Central memory CD8-positive, alpha-beta T cell (primary cell): ENCODE measurements at regions not wholly inside any gene's neighbourhood (a gene's known extent, or its start where the extent isn't known, plus 50 kb on each side); places are given as distances from the start of the nearest gene placed in this dataset.

Experiments
- ATAC-seq: fragments of 150-1000 bp; cut with Tn5 transposase; replicated peaks from 2 replicates; pipeline ENCODE4 v1.10.0; 2022; ENCODE audit warnings: mild to moderate bottlenecking, moderate FRiP score, moderate number of reproducible peaks; ENCODE audit not compliant: poor library complexity, severe bottlenecking; ENCODE audit errors: extremely low read depth
- DNase-seq, 2 donors: peaks; one replicate each; pipeline ENCODE4 v3.0.0; 2021; ENCODE audit warnings: low spot score in 2 of 2
- H3K27ac Mint-ChIP-seq: one replicate; pipeline ENCODE4 v1.8.0; 2022; ENCODE audit warnings: low read depth, mild to moderate bottlenecking, moderate library complexity, mixed read lengths
- H3K27me3 Mint-ChIP-seq: one replicate; pipeline ENCODE4 v1.8.0; 2022; ENCODE audit warnings: mixed read lengths
- H3K36me3 Mint-ChIP-seq: one replicate; pipeline ENCODE4 v1.8.0; 2022; ENCODE audit warnings: mild to moderate bottlenecking, moderate library complexity, mixed read lengths; ENCODE audit not compliant: insufficient read depth
- H3K4me1 Mint-ChIP-seq: one replicate; pipeline ENCODE4 v1.8.0; 2022; ENCODE audit warnings: mixed read lengths
- H3K4me3 Mint-ChIP-seq: one replicate; pipeline ENCODE4 v1.8.0; 2022; ENCODE audit warnings: mild to moderate bottlenecking, moderate library complexity, mixed read lengths
- H3K9me3 Mint-ChIP-seq: one replicate; pipeline ENCODE4 v1.8.0; 2022; ENCODE audit warnings: mixed read lengths

DNA sequence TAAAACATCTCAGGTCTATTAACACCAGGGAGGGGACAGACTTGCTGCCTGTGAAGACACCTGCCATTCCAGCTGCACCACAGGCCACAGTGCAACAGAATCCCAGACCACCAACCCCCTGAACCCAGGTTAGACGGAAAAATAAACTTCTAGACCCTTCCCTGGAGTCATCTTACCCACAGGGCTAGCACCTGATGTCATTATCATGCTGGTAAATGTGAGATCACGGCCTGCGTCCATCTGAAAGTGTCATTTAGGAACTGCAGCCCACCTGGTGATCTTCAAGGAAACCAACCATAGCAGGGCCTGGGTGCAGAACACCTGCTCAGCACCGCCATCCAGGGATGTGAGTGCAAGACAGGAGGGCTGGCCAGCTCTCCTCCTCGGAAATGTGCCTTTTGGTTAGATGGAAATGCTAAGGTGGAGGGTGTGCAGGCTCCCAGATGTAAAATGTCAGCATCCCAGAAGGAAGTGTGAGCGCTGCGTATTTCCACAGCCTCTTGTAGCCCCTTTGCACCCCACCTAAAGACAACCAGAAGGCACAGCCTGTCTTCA is 80.8 kb downstream of the PTGR3 start:
- no peak overlapping the region for H3K27ac Mint-ChIP-seq
- ATAC-seq (no peak), DNase-seq (no peak)
- H3K9me3 Mint-ChIP-seq: no peaks in the 10 kb centered on the region
- no peaks in the 10 kb centered on the region for H3K36me3 Mint-ChIP-seq
- H3K27me3 Mint-ChIP-seq: peaks cover 6% of the 10 kb centered on the region
- peaks cover 11% of the 10 kb centered on the region for H3K4me1 Mint-ChIP-seq
- H3K4me3 Mint-ChIP-seq: no peak overlapping the region

DNA sequence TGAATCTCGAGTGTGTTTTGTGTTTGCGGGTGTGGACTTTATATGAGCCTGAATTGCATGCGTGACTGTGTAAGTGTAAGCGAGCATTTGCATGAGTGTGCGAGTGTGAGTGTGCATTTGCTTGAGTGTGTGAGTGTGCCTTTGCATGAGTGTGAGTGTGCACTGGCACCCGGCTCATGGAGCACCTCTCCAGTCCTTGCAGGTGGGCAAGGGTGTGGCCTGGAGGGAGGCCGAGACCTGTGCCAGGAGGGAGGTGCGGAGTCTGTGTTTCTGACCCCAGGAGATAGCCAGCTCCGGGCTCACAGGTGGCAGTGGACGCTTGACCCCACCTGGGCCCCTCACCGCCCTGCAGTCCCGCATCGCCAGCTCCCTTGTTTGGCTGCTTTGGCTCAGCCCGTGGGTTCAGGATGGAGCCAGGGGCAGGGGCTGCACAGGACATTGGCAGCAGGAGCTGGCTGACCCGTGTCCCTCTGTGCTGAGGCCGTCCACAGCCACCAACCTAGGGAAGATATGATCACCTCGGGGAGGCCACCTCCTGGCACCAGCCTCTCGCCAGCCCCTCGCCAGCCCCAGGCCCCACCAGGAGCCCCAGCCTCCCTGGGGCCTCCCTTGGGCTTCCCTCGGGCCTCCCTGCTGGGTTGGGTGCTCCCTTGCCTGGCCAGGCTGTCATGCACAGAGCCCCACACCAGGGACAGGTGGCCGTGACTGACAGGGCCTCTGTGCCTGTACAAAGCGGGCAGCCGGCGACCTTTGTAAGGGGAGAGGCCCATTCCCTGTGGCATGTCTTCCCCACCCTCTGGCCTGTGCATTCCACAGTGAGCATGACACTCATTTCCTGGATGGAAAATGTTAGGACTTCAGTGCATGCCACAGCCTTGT is 81.6 kb downstream of the PTGR3 start:
- H3K36me3 Mint-ChIP-seq: no peaks in the 10 kb centered on the region
- peaks cover 6% of the 10 kb centered on the region for H3K27me3 Mint-ChIP-seq
- H3K4me3 Mint-ChIP-seq: no peak overlapping the region
- ATAC-seq (no peak), DNase-seq (no peak)
- peaks cover 11% of the 10 kb centered on the region for H3K4me1 Mint-ChIP-seq
- no peak overlapping the region for H3K27ac Mint-ChIP-seq
- no peaks in the 10 kb centered on the region for H3K9me3 Mint-ChIP-seq

DNA sequence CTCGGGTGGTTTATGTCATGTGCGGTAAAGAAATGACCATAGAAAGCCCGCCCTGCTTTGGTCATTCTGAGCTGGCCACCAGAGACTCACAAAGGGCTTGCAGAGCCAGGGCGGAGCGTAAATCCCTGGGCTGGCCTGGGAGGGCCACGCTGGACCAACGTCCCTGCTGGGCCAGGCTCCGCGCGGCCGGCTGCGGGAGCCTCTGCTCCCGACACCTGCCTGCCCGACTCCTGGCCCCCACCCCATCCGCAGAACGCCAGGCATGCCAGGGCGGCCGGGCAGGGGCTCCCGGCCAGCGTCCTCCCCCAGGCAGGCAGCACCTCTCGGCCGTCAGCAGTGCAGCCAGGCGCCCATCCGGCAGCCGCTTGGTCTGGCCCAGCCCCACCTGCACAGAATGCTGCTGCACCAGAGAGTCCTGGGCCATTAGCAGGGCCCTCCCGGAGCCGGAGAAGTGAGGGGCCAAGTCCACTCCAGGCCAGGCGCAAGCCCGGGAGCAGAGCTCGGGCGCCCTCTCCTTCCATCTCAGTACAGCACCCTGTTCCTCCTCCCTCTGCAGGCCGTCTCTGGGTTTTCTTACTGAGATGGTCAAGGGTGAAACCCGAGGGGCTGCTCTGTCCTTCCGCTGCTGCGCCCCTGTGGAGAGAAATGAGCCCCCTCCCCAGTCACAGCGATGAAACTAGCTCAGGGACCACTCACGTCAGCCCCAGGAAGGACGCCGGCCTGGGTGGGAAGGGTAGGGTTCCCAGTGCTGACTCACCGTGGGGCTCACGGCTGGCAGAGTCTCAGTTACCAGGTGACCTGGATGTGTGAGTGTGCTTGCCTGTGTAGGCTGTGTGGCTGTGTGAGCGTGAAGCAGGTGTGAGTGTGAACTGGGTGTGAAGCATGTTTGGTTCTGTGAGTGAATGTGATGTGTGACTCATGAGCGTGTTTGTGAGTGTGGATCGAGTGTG is 83.3 kb downstream of the PTGR3 start:
- no peak for DNase-seq
- H3K4me3 Mint-ChIP-seq: no peak overlapping the region
- H3K36me3 Mint-ChIP-seq: no peaks in the 10 kb centered on the region
- peak overlapping the region; percentile 3 for H3K27ac Mint-ChIP-seq
- ATAC-seq: no peak
- H3K27me3 Mint-ChIP-seq: peaks cover 7% of the 10 kb centered on the region
- H3K9me3 Mint-ChIP-seq: no peaks in the 10 kb centered on the region
- H3K4me1 Mint-ChIP-seq: peaks cover 11% of the 10 kb centered on the region

GRCh38 chr18:75124991-75125381 is 84.0 kb downstream of the PTGR3 start:
- H3K9me3 Mint-ChIP-seq: no peaks in the 10 kb centered on the region
- H3K27ac Mint-ChIP-seq: no peak overlapping the region
- H3K36me3 Mint-ChIP-seq: no peaks in the 10 kb centered on the region
- peaks cover 16% of the 10 kb centered on the region for H3K4me1 Mint-ChIP-seq
- ATAC-seq (no peak), DNase-seq (no peak)
- H3K4me3 Mint-ChIP-seq: no peak overlapping the region
- H3K27me3 Mint-ChIP-seq: peaks cover 14% of the 10 kb centered on the region

- H3K4me1 Mint-ChIP-seq: peaks cover 16% of the 10 kb centered on the region
- no peaks in the 10 kb centered on the region for H3K36me3 Mint-ChIP-seq
- H3K4me3 Mint-ChIP-seq: no peak overlapping the region
- no peak for DNase-seq
- H3K27ac Mint-ChIP-seq: no peak overlapping the region
- no peaks in the 10 kb centered on the region for H3K9me3 Mint-ChIP-seq
- peaks cover 18% of the 10 kb centered on the region for H3K27me3 Mint-ChIP-seq
- ATAC-seq: no peak
These were observed 84.4 kb downstream of the PTGR3 start for GRCh38 chr18:75124551-75124950.

GRCh38 chr18:75123113-75123512 is 85.8 kb downstream of the PTGR3 start:
- Mint-ChIP-seq H3K4me3 (no peak overlapping the region), H3K27ac (no peak overlapping the region), H3K9me3 (no peaks in the 10 kb centered on the region), H3K36me3 (no peaks in the 10 kb centered on the region), H3K4me1 (peaks cover 16% of the 10 kb centered on the region), H3K27me3 (peaks cover 23% of the 10 kb centered on the region)
- no peak for ATAC-seq
- no peak for DNase-seq

DNA sequence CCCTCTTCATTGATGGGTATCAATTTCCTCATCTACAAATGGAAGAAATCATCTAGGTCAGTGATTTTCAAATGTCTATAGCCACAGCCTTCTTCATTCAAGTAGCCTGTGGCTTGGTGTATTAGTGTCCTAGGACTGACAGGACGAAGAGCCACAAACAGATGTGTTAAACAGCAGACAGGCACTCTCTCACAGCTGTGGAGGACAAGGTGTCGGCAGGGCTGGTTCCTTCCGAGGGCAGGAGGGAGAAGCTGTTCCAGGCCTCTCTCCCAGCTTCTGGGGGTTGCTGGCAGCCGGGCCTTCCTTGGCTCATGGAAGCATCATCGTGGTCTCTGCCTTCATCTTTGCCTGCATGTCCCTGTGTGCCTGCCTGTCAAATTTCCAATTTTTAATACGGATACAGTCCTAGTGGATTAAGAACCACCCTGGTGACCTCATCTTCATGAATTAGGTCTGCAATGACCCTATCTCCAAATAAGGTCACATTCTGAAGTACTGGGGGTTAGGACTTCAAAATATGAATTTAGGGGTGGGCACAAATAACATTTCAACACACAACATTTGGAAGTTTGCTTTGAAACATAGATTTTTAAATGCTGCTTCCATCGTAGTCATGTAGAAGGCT is 86.5 kb downstream of the PTGR3 start:
- Mint-ChIP-seq H3K9me3 (no peaks in the 10 kb centered on the region), H3K36me3 (no peaks in the 10 kb centered on the region)
- no peak for ATAC-seq

GRCh38 chr18:75121266-75121665 is 87.7 kb downstream of the PTGR3 start:
- Mint-ChIP-seq H3K36me3 (no peaks in the 10 kb centered on the region), H3K4me3 (no peak overlapping the region), H3K27me3 (peaks cover 23% of the 10 kb centered on the region), H3K9me3 (no peaks in the 10 kb centered on the region), H3K4me1 (peaks cover 9% of the 10 kb centered on the region), H3K27ac (no peak overlapping the region)
- no peak for DNase-seq
- ATAC-seq: no peak

More for the DNA sequence above, 86.5 kb downstream of the PTGR3 start:
- no peak for DNase-seq
- Mint-ChIP-seq H3K27me3 (peaks cover 23% of the 10 kb centered on the region), H3K27ac (no peak overlapping the region), H3K4me3 (no peak overlapping the region), H3K4me1 (peaks cover 16% of the 10 kb centered on the region)

DNA sequence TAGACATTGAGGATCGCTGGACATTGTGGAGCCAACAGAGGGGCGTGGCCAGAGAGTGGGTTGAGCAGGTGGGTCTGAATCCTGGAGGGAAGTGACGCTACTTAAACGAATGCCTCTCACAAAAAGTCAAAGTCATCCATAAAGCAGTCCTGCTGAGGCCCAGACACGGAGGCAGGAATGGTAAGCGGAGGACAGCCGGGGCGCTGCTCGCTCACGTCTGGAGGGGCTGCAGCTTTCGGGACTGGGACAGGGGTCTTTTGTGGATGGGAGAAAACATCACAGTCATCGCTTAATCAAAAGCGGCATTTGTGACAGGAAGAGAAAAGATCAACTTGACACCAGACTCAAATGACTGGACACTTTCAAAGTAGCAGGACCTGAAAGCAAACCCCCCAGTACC is 88.4 kb downstream of the PTGR3 start:
- Mint-ChIP-seq H3K36me3 (no peaks in the 10 kb centered on the region), H3K4me3 (no peak overlapping the region), H3K4me1 (peaks cover 5% of the 10 kb centered on the region), H3K9me3 (no peaks in the 10 kb centered on the region), H3K27ac (no peak overlapping the region), H3K27me3 (peaks cover 23% of the 10 kb centered on the region)
- ATAC-seq (no peak), DNase-seq (no peak)

DNA sequence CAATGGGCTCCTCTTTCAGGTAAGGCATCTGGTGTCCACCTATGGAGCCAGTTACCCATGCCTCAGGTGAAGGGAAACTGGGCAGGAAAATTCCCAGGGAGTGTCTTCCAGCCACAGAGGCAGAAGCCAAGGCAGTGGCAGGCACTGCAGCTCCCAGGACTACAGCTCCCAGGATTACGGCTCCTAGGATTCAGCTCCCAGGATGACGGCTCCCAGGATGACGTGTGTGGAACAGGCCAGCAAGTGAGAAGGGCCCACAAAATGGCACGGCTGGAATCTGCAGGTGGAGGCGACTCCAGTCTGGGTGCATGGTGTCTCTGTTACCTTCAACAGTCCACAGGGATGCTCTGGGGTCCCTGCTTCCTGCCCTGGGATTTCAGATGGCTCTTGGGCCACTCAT is 92.1 kb downstream of the PTGR3 start:
- no peak overlapping the region for H3K4me3 Mint-ChIP-seq
- DNase-seq (no peak), ATAC-seq (no peak)
- peaks cover 17% of the 10 kb centered on the region for H3K27me3 Mint-ChIP-seq
- no peaks in the 10 kb centered on the region for H3K36me3 Mint-ChIP-seq
- no peak overlapping the region for H3K27ac Mint-ChIP-seq
- peaks cover 5% of the 10 kb centered on the region for H3K4me1 Mint-ChIP-seq
- no peaks in the 10 kb centered on the region for H3K9me3 Mint-ChIP-seq

GRCh38 chr18:75116165-75116564 is 92.8 kb downstream of the PTGR3 start:
- Mint-ChIP-seq H3K36me3 (no peaks in the 10 kb centered on the region), H3K9me3 (no peaks in the 10 kb centered on the region), H3K27ac (no peak overlapping the region), H3K4me3 (no peak overlapping the region), H3K4me1 (peaks cover 5% of the 10 kb centered on the region), H3K27me3 (peaks cover 17% of the 10 kb centered on the region)
- no peak for ATAC-seq
- DNase-seq: no peak

DNA sequence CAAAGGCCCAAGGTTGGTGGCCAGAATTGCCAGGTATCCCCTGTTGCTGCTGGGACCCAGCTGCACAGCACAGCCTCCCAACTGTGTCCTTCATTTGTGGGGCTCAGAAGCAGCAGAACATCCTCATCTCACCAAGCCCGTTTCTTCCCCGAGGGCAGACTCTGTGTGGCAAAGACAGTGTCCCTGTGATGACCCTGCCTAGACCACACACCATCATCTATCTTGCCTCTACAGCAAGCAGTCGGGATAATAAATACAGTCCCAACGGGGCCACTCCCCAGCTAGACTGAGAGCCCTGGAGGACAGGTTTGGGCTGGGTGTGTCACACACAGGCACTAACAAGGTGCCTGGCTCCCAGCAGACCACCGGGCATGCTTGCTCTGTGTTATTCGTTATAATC is 93.4 kb downstream of the PTGR3 start:
- ATAC-seq: no peak
- peaks cover 1% of the 10 kb centered on the region for H3K36me3 Mint-ChIP-seq

More for the DNA sequence above, 93.4 kb downstream of the PTGR3 start:
- H3K4me1 Mint-ChIP-seq: peaks cover 4% of the 10 kb centered on the region
- H3K27ac Mint-ChIP-seq: no peak overlapping the region
- DNase-seq: no peak
- H3K9me3 Mint-ChIP-seq: no peaks in the 10 kb centered on the region
- H3K27me3 Mint-ChIP-seq: peaks cover 15% of the 10 kb centered on the region
- H3K4me3 Mint-ChIP-seq: no peak overlapping the region
